Type B pancreatic cell (in vitro differentiated cells): ENCODE measurements at regions not wholly inside any gene's neighbourhood (a gene's known extent, or its start where the extent isn't known, plus 50 kb on each side); places are given as distances from the start of the nearest gene placed in this dataset.

ENCODE experiments used
- DNase-seq: peaks from one replicate; pipeline ENCODE4 v3.0.0; 2021; ENCODE audit warnings: mixed read lengths; ENCODE audit not compliant: unreplicated experiment; ENCODE audit errors: extremely low spot score
- H3K27ac Mint-ChIP-seq: 2 replicates; pipeline ENCODE4 v1.8.0; 2021; ENCODE audit warnings: mild to moderate bottlenecking, mixed read lengths
- H3K27me3 Mint-ChIP-seq: 2 replicates; pipeline ENCODE4 v1.8.0; 2021; ENCODE audit warnings: mixed read lengths
- H3K36me3 Mint-ChIP-seq: 2 replicates; pipeline ENCODE4 v1.8.0; 2021; ENCODE audit warnings: mixed read lengths
- H3K4me1 Mint-ChIP-seq: one replicate; pipeline ENCODE4 v1.8.0; 2021; ENCODE audit warnings: mixed read lengths; ENCODE audit not compliant: unreplicated experiment
- H3K4me3 Mint-ChIP-seq: 2 replicates; pipeline ENCODE4 v1.8.0; 2021; ENCODE audit warnings: mild to moderate bottlenecking, mixed read lengths
- H3K9me3 Mint-ChIP-seq: 2 replicates; pipeline ENCODE4 v1.8.0; 2021; ENCODE audit warnings: mixed read lengths
- TF ChIP-seq, protein P1 (sequence below): fragments of 200-600 bp; sonication (generic); conservative IDR thresholded peaks from 2 replicates; pipeline ENCODE4 v1.5.0; 2021; ENCODE audit warnings: antibody characterized with exemption, mild to moderate bottlenecking

DNA sequence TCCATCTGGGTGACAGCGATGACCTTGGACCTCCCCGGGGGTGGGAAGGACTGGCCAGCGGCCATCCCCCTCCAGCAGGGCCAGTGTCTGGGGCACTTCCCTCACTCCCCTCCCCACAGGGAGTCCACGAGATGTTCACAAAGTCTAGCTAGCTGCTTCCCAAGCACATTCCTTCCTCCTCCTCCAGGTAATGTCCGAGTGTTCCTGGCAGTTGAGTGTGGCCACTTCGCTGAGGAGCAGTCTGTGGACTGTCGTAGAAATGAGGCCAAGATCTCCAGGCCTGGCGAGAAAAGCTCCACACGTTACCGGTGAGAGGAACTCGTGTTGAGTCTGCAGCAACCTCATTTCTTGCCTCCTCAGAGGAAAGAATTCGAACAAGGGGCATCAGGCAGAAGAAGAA is 425.5 kb downstream of the BRD1 start:
- H3K36me3 Mint-ChIP-seq, result no peaks in the 10 kb centered on the region
- no peaks in the 10 kb centered on the region for H3K4me1 Mint-ChIP-seq
- H3K27ac Mint-ChIP-seq, result no peak overlapping the region
- DNase-seq, result peak; percentile 52
- no peak overlapping the region for H3K4me3 Mint-ChIP-seq
- no peaks in the 10 kb centered on the region for H3K9me3 Mint-ChIP-seq
- H3K27me3 Mint-ChIP-seq, result peaks cover 18% of the 10 kb centered on the region
- TF ChIP-seq, protein P1, sequence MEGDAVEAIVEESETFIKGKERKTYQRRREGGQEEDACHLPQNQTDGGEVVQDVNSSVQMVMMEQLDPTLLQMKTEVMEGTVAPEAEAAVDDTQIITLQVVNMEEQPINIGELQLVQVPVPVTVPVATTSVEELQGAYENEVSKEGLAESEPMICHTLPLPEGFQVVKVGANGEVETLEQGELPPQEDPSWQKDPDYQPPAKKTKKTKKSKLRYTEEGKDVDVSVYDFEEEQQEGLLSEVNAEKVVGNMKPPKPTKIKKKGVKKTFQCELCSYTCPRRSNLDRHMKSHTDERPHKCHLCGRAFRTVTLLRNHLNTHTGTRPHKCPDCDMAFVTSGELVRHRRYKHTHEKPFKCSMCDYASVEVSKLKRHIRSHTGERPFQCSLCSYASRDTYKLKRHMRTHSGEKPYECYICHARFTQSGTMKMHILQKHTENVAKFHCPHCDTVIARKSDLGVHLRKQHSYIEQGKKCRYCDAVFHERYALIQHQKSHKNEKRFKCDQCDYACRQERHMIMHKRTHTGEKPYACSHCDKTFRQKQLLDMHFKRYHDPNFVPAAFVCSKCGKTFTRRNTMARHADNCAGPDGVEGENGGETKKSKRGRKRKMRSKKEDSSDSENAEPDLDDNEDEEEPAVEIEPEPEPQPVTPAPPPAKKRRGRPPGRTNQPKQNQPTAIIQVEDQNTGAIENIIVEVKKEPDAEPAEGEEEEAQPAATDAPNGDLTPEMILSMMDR, result no peak

DNA sequence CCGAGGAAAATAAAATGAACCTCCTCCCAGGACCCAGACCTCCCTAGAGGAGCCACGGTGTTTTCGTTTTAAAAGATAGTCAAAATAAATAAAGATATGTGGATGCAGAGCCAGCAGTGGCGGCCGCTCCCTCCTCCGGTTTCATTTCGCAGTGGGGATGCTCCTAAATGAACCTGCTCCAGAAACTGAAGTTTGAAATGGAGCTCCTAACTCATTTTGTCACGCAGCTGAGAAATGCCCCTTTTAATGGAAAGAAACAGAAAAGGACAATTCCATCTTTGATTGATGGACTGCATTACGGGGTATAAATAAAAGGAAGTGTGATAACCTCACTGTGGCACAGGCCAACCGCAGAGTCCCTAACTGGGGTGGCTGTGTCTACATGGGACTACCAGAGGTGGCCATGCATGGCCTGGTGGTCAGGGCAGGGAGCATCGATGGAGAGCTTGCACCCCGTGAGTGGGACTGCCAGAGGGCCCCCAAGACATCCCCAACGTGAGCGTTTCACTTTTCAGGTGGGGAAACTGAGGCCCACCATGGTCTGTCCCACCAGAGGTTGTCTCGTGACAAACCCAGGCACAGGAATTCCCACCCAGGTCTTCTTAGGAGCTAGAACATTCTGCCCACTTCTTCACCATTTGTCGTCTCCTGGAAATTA is 426.6 kb downstream of the BRD1 start:
- no peaks in the 10 kb centered on the region for H3K36me3 Mint-ChIP-seq
- H3K27ac Mint-ChIP-seq, result no peak overlapping the region
- TF ChIP-seq, protein P1, result no peak
- no peak overlapping the region for H3K4me3 Mint-ChIP-seq
- peak; percentile 50 for DNase-seq
- peaks cover 10% of the 10 kb centered on the region for H3K27me3 Mint-ChIP-seq
- H3K9me3 Mint-ChIP-seq, result no peaks in the 10 kb centered on the region
- H3K4me1 Mint-ChIP-seq, result no peaks in the 10 kb centered on the region

DNA sequence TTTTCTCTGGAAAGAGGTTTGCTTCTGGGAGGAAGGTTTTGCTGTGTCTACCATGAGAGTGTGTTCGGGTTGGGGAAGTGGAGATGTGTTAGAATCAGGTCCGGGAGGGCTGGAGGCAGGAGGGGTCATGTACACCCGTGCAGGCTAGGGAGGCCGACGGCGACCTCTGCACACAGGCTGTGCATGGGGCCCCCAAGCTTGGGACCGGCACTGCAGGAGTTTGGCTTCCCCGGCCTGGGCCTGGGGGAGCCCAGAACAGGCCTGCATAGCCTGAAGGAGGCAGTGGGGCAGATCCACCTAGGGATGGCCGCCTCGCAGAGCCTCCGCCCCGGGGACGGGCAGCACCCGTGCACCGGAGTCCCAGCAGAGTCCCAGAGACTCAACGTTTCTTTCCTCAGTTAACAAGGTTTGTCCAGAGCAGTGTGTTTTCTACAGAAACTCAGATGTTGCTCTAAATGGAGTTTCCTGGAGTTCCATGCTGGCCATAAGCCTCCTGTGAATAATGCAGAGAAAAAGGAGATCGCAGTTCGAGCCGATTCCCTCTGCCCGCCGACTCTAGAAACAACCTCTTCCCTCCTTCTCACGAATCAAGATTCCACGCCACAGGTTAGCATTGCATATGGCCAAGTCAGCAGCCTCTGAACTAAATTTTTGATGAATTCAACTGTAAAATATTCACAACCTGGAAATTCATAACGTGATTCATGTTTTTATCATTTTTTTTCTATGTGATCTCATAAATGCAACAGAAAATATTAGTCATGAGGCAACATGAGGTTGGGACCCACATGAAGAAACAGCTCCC is 427.3 kb downstream of the BRD1 start:
- DNase-seq, result peak; percentile 68
- H3K4me3 Mint-ChIP-seq, result no peak overlapping the region
- TF ChIP-seq, protein P1, result no peak
- no peaks in the 10 kb centered on the region for H3K9me3 Mint-ChIP-seq
- H3K4me1 Mint-ChIP-seq, result no peaks in the 10 kb centered on the region
- H3K27ac Mint-ChIP-seq, result no peak overlapping the region
- H3K27me3 Mint-ChIP-seq, result peaks cover 8% of the 10 kb centered on the region
- no peaks in the 10 kb centered on the region for H3K36me3 Mint-ChIP-seq

DNA sequence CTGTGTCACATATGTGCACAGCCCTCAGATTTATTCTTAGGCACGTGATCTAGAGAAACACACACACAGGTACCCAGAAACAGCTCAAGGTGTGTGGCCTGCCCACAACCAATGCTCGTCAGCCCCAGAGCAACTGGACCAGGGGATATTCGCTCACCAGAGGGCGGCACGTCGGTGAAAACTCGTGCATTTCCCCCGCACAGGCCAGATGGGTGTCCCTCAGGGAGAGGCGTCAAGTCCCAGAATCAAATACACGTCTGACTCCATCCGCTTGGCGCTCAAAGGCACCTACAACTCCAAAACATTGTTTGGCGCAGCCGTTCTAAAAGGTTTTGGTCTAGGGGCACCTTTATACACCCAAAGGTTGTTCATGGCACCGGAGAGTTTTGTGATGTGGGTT is 429.0 kb downstream of the BRD1 start:
- peak; percentile 13 for DNase-seq
- no peak overlapping the region for H3K27ac Mint-ChIP-seq

DNA sequence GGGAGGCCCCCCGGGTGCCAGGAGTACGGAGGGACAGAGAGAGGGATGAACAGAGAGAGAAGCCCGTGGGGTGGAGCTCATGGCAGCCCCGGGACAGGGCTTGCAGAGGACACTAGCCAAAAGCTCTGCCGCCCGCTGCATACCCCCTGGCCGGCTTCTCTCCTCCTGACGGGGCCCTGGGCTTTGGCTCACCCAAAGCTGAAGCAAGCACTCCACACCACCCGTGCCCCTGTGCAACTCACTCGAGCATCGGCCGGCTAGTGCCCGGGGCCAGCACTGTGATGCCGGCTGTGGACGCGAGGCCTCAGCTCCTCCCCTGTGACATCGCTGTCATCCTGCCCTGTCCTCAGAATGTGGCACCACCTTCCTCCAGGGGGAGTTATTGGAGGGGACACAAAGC is 429.6 kb downstream of the BRD1 start:
- no peak overlapping the region for H3K4me3 Mint-ChIP-seq
- H3K27ac Mint-ChIP-seq, result no peak overlapping the region

More for the DNA sequence above, 429.0 kb downstream of the BRD1 start:
- Mint-ChIP-seq H3K9me3 (no peaks in the 10 kb centered on the region), H3K36me3 (no peaks in the 10 kb centered on the region), H3K4me3 (no peak overlapping the region), H3K4me1 (no peaks in the 10 kb centered on the region), H3K27me3 (peaks cover 4% of the 10 kb centered on the region)
- TF ChIP-seq, protein P1, result no peak

More for the DNA sequence above, 429.6 kb downstream of the BRD1 start:
- TF ChIP-seq, protein P1, result no peak
- no peaks in the 10 kb centered on the region for H3K9me3 Mint-ChIP-seq
- peaks cover 2% of the 10 kb centered on the region for H3K27me3 Mint-ChIP-seq
- no peaks in the 10 kb centered on the region for H3K4me1 Mint-ChIP-seq
- H3K36me3 Mint-ChIP-seq, result no peaks in the 10 kb centered on the region
- no peak for DNase-seq
